Suprapubic skin (tissue), 4 donors: ENCODE measurements at regions not wholly inside any gene's neighbourhood (a gene's known extent, or its start where the extent isn't known, plus 50 kb on each side); places are given as distances from the start of the nearest gene placed in this dataset.

ENCODE experiments used
- EP300 ChIP-seq: sonication (generic); formaldehyde crosslinking; IDR thresholded peaks from one replicate; pipeline ENCODE4 v1.6.1; 2017; ENCODE audit warnings: antibody characterized with exemption
- POLR2AphosphoS5 ChIP-seq, 3 donors: sonication (generic); formaldehyde crosslinking; IDR thresholded peaks; one replicate each; pipeline ENCODE4 v1.6.1; 2017; ENCODE audit warnings: antibody characterized with exemption in 3 of 3
- TF ChIP-seq, protein P1 (sequence below), 2 donors: fragments of 200-600 bp in 1 of 2; fragments of 450-650 bp in 1 of 2; sonication (generic) in 1 of 2; IDR thresholded peaks; one replicate each; pipeline ENCODE4 v1.5.1; 2016 to 2019; ENCODE audit warnings: antibody characterized with exemption in 2 of 2, mild to moderate bottlenecking in 1 of 2, moderate library complexity in 1 of 2

DNA sequence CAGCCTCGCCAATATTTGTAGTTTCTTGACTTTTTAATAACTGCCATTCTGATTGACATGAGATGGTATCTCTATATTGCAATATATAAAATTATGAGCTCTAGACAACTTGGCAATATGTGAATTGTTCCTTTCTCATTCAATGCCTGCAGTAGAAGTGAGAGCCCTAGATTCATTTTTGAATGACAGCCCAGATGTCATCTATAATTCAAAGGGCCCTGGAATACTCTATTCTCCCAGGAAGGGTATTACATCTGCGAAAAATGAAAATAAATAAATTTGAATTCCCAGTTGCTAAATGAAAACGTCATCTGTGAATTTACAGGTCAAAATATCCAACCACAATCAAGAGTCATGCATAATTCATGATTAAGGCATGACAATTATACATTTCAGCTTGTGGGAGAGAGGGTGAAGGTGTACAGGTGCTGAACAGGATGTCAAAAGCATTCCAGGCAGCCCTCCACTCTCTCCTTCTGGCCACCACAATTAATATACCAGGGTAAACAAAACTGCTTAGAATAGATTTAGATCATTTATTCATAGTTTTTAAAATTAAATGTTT is 1147.3 kb downstream of the XPNPEP1 start:
- TF ChIP-seq, protein P1, sequence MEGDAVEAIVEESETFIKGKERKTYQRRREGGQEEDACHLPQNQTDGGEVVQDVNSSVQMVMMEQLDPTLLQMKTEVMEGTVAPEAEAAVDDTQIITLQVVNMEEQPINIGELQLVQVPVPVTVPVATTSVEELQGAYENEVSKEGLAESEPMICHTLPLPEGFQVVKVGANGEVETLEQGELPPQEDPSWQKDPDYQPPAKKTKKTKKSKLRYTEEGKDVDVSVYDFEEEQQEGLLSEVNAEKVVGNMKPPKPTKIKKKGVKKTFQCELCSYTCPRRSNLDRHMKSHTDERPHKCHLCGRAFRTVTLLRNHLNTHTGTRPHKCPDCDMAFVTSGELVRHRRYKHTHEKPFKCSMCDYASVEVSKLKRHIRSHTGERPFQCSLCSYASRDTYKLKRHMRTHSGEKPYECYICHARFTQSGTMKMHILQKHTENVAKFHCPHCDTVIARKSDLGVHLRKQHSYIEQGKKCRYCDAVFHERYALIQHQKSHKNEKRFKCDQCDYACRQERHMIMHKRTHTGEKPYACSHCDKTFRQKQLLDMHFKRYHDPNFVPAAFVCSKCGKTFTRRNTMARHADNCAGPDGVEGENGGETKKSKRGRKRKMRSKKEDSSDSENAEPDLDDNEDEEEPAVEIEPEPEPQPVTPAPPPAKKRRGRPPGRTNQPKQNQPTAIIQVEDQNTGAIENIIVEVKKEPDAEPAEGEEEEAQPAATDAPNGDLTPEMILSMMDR (IDR thresholded peaks at IDR 0.05) = no peak
- TF ChIP-seq EP300 (no peak), POLR2AphosphoS5 (IDR thresholded peaks at IDR 0.05) (no peak)
